GM12892 (cell line): ENCODE measurements at regions not wholly inside any gene's neighbourhood (a gene's known extent, or its start where the extent isn't known, plus 50 kb on each side); places are given as distances from the start of the nearest gene placed in this dataset.

ENCODE experiments used
- POLR2A ChIP-seq: IDR thresholded peaks from 2 replicates; pipeline ENCODE4 v1.6.1; 2011; ENCODE audit warnings: low read depth, low read length, control low read depth
- POLR2AphosphoS5 ChIP-seq: IDR thresholded peaks from 2 replicates; pipeline ENCODE4 v1.6.1; 2011; ENCODE audit warnings: low read depth, low read length, control low read depth
- TAF1 ChIP-seq: IDR thresholded peaks from 2 replicates; pipeline ENCODE4 v1.6.1; 2011; ENCODE audit warnings: low read depth, mild to moderate bottlenecking, control low read depth, low read length, borderline replicate concordance

DNA sequence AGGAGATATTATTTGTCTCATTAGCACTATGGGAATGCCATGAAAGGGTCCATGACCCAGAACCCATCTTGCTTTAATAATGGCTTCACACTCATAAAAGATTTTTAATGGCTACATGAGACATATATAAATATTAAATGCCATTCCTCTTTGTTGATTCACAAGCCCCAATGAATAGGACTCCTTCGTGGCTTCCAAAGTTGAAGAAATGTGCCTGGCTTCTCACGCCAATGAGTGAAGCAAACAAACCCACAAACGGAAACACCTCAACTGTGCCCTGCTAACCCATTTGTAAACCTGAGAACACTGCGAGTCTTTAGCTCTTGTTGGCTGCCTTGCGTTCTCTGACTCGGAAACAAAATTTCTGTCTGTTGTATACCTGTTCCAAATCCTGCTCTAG is 381.7 kb upstream of the DDHD1 start:
- TF ChIP-seq POLR2A (no peak), POLR2AphosphoS5 (no peak), TAF1 (no peak)
